Gastroesophageal sphincter (tissue), 4 donors: ENCODE measurements at regions not wholly inside any gene's neighbourhood (a gene's known extent, or its start where the extent isn't known, plus 50 kb on each side); places are given as distances from the start of the nearest gene placed in this dataset.

Source experiments
- ATAC-seq: fragments of 150-250 bp; one replicate; pipeline ENCODE4 v1.9.1; 2016; ENCODE audit warnings: mild to moderate bottlenecking, moderate library complexity
- H3K27ac ChIP-seq, 4 donors: fragments of 200-600 bp; sonication (generic) in 3 of 4; 1 replicate in 3 of 4; 2 replicates in 1 of 4; pipeline ENCODE4 v1.5.1; 2016 to 2019
- H3K27me3 ChIP-seq: fragments of 200-600 bp; sonication (generic); one replicate; pipeline ENCODE4 v1.5.1; 2019
- H3K36me3 ChIP-seq, 2 donors: fragments of 200-600 bp; sonication (generic); one replicate each; pipeline ENCODE4 v1.5.1; 2019; ENCODE audit warnings: control low read depth in 1 of 2
- H3K4me1 ChIP-seq, 3 donors: fragments of 200-600 bp; sonication (generic); 1 replicate in 2 of 3; 2 replicates in 1 of 3; pipeline ENCODE4 v1.5.1; 2016 to 2019; ENCODE audit warnings: control low read depth in 2 of 3
- H3K4me3 ChIP-seq, 2 donors: fragments of 200-600 bp; sonication (generic); one replicate each; pipeline ENCODE4 v1.5.1; 2019; ENCODE audit warnings: mild to moderate bottlenecking in 1 of 2, moderate library complexity in 1 of 2
- H3K9me3 ChIP-seq, 3 donors: fragments of 200-600 bp; sonication (generic); one replicate each; pipeline ENCODE4 v1.5.1; 2017 to 2019; ENCODE audit warnings: control low read depth in 2 of 3
- EP300 ChIP-seq: sonication (generic); formaldehyde crosslinking; IDR thresholded peaks from one replicate; pipeline ENCODE4 v1.6.1; 2017; ENCODE audit warnings: antibody characterized with exemption, mild to moderate bottlenecking
- POLR2A ChIP-seq, 2 donors: fragments of 450-650 bp; IDR thresholded peaks; one replicate each; pipeline ENCODE4 v1.6.1; 2017; ENCODE audit warnings: antibody characterized with exemption in 2 of 2, mild to moderate bottlenecking in 2 of 2, moderate library complexity in 1 of 2
- POLR2AphosphoS5 ChIP-seq: sonication (generic); formaldehyde crosslinking; IDR thresholded peaks from one replicate; pipeline ENCODE4 v1.6.1; 2017; ENCODE audit warnings: antibody characterized with exemption
- WGBS, 2 donors: methylation state at CpG; one replicate each; pipeline ENCODE4 v1.1.5; 2018; ENCODE audit warnings: low coverage in 1 of 2; 5-methylcytosine and 5-hydroxymethylcytosine counted together
- TF ChIP-seq, protein P1 (sequence below), 4 experiments: fragments of 200-600 bp in 2 of 4; fragments of 450-650 bp in 2 of 4; sonication (generic) in 1 of 4; IDR thresholded peaks; one replicate each; pipeline ENCODE4 v1.5.1; 2017 to 2019; ENCODE audit warnings: antibody characterized with exemption in 4 of 4, mild to moderate bottlenecking in 2 of 4, moderate library complexity in 2 of 4

DNA sequence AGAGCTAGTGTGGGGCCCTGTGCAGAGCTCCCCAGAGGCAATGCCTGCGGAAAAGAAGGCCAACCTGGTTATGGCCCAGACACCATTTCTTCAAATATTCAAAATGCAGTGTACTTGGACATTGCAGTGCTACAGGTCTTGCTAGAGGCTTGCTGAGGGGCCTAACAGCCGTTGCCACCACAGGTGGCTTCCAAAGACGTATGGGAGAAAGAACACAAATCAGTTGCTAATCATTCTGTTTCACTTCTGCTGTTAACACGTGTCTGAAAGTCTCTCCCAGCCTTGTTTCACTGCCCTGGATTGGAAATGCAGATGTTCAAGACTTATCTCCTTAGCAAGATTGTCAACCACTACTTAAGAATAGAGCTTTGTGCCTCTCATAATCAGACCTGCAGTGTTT lies 925.9 kb downstream of the GALC start:
- Histone ChIP-seq H3K27ac (no peak overlapping the region), H3K9me3 (no peaks in the 10 kb centered on the region), H3K36me3 (no peaks in the 10 kb centered on the region), H3K4me3 (no peak overlapping the region), H3K27me3 (no peaks in the 10 kb centered on the region), H3K4me1 (no peaks in the 10 kb centered on the region)
- no peak for ATAC-seq
- 69 to 100% methylated on average over 1 to 3 of the region's 4 CpGs for WGBS, 2 donors
- TF ChIP-seq EP300 (no peak), POLR2AphosphoS5 (no peak), POLR2A (IDR thresholded peaks at IDR 0.05) (no peak)
- TF ChIP-seq, protein P1, sequence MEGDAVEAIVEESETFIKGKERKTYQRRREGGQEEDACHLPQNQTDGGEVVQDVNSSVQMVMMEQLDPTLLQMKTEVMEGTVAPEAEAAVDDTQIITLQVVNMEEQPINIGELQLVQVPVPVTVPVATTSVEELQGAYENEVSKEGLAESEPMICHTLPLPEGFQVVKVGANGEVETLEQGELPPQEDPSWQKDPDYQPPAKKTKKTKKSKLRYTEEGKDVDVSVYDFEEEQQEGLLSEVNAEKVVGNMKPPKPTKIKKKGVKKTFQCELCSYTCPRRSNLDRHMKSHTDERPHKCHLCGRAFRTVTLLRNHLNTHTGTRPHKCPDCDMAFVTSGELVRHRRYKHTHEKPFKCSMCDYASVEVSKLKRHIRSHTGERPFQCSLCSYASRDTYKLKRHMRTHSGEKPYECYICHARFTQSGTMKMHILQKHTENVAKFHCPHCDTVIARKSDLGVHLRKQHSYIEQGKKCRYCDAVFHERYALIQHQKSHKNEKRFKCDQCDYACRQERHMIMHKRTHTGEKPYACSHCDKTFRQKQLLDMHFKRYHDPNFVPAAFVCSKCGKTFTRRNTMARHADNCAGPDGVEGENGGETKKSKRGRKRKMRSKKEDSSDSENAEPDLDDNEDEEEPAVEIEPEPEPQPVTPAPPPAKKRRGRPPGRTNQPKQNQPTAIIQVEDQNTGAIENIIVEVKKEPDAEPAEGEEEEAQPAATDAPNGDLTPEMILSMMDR (IDR thresholded peaks at IDR 0.05): no peak

DNA sequence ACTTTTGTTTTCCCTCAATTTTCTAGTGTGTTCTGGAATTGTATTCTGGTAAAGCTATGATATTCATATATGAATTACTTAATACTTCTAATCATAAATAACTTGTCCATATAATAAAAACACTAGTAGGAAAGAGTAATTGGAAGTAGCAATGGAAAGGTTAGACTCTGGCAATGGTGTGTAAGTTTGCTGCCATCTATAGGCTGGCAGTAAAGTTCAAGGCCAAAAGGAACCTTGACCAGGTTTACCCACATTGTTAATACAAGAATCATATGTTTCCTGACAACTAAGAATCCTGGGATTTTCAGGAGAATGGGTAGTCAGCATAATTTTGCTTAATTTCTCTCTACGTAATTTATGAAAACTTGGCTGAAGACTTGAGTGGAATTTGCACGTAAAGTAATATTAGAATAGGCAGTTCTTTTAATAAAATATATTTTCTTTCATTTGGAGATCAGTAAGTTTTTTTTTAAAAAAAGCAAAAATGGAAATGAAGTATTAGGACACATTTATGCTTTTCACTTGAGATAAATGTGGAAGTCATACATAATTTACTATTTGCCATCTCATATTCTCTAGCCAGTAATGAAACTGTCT lies 926.7 kb downstream of the GALC start:
- H3K4me1 ChIP-seq: no peaks in the 10 kb centered on the region
- H3K27me3 ChIP-seq: no peaks in the 10 kb centered on the region
- H3K27ac ChIP-seq: no peak overlapping the region
- TF ChIP-seq, protein P1 (IDR thresholded peaks at IDR 0.05): no peak
- TF ChIP-seq POLR2AphosphoS5: no peak
- TF ChIP-seq POLR2A (IDR thresholded peaks at IDR 0.05): no peak
- TF ChIP-seq EP300: no peak
- WGBS, 2 donors: 86 to 100% methylated on average over 2 of the region's 2 CpGs
- no peak overlapping the region for H3K4me3 ChIP-seq
- no peak for ATAC-seq
- no peaks in the 10 kb centered on the region for H3K36me3 ChIP-seq
- H3K9me3 ChIP-seq: no peaks in the 10 kb centered on the region

DNA sequence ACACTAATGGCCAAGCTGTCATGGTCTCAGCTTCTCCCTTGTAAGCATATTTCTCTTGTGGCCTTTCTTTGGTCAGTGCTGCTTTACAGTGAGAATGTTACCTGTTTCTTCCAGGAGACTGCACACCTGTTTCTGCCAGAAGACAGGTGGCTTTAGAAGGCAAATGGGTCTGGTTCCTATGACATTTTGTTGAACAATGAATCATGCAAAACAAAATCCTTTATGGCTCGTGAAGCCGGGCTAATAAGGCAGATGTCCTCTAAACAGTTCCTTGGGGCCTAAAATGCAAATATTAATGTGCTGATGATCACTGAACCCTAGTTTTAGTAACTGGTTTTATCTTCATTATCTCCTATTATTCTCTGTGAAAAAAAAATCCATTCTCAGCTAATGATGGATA lies 927.6 kb downstream of the GALC start:
- ATAC-seq: no peak
- H3K27me3 ChIP-seq: no peaks in the 10 kb centered on the region
- no peak overlapping the region for H3K27ac ChIP-seq
- TF ChIP-seq EP300 (no peak), POLR2AphosphoS5 (no peak), POLR2A (IDR thresholded peaks at IDR 0.05) (no peak)
- TF ChIP-seq, protein P1 (IDR thresholded peaks at IDR 0.05): no peak
- no peaks in the 10 kb centered on the region for H3K36me3 ChIP-seq
- WGBS, 2 donors: 82% methylated on average over 2 of the region's 2 CpGs; no CpG with 5 or more reads in 1 of the 2 donors
- H3K4me3 ChIP-seq: no peak overlapping the region
- H3K4me1 ChIP-seq: no peaks in the 10 kb centered on the region
- H3K9me3 ChIP-seq: no peaks in the 10 kb centered on the region

DNA sequence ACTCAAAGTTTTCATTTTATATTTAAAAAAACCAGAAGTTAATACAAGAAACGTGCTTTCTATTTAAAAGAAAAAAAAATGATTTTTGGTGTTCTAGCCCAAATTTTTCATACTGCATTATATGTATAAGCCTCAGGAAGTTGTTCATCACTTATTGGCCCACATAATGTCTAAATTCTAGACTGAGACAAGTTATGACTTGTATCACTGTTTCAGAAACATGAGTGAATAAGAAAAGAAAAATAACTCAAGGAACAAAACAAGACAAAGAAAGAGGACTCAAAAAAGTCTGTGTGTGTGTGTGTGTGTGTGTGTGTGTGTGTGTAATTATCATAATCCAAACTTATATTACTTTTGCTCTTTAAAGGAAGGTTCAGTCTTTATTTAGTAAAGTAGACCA lies 929.8 kb downstream of the GALC start:
- H3K27me3 ChIP-seq: no peaks in the 10 kb centered on the region
- H3K4me3 ChIP-seq: no peak overlapping the region
- H3K36me3 ChIP-seq: no peaks in the 10 kb centered on the region
- WGBS, 2 donors: 43 to 50% methylated on average over 1 of the region's 1 CpG
- no peaks in the 10 kb centered on the region for H3K9me3 ChIP-seq
- H3K27ac ChIP-seq: no peak overlapping the region
- no peak for ATAC-seq
- TF ChIP-seq, protein P1 (IDR thresholded peaks at IDR 0.05): no peak
- TF ChIP-seq POLR2A (IDR thresholded peaks at IDR 0.05) (no peak), EP300 (no peak), POLR2AphosphoS5 (no peak)
- H3K4me1 ChIP-seq: no peaks in the 10 kb centered on the region

DNA sequence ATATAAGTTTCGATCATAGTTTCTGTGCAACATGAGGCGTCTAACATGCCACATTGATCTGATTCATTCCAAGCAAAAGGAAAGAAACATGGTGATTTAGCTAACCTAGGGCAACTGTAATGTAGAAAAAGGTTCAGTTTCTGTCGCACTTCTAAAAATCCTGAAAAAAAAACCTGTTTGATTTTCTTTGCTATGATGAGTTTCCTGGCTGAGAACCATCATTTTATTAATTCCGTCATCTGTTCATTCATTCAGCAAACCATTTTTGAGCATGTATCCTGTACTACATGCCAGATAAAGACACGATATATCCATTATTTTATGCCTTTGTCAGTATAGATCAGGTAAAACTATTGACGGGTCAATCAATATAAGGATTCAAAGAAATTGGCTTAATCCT lies 932.6 kb downstream of the GALC start:
- H3K36me3 ChIP-seq: no peaks in the 10 kb centered on the region
- H3K4me3 ChIP-seq: no peak overlapping the region
- TF ChIP-seq POLR2AphosphoS5 (no peak), POLR2A (IDR thresholded peaks at IDR 0.05) (no peak), EP300 (no peak)
- TF ChIP-seq, protein P1 (IDR thresholded peaks at IDR 0.05): no peak
- H3K27me3 ChIP-seq: no peaks in the 10 kb centered on the region
- no peaks in the 10 kb centered on the region for H3K4me1 ChIP-seq
- H3K27ac ChIP-seq: no peak overlapping the region
- WGBS, 2 donors: 96 to 98% methylated on average over 5 to 6 of the region's 6 CpGs
- no peak for ATAC-seq
- no peaks in the 10 kb centered on the region for H3K9me3 ChIP-seq
